ENCODE measurements at regions not wholly inside any gene's neighbourhood (a gene's known extent, or its start where the extent isn't known, plus 50 kb on each side); places are given as distances from the start of the nearest gene placed in this dataset.

- TF ChIP-seq CTCF (IDR thresholded peaks at IDR 0.05) = no peak
- no peak for TF ChIP-seq POLR2A (IDR thresholded peaks at IDR 0.05)
These were observed 708.3 kb downstream of the STIM2 start for GRCh38 chr4:27568952-27569319.

All from body of pancreas (tissue), 4 donors.